A549 (cell line): ENCODE measurements at regions not wholly inside any gene's neighbourhood (a gene's known extent, or its start where the extent isn't known, plus 50 kb on each side); places are given as distances from the start of the nearest gene placed in this dataset.

Experiments used
- ATAC-seq, 2 experiments: fragments of 200-7000 bp in 1 of 2; fragments of >200 bp in 1 of 2; cut with Nextera tagmentation in 1 of 2; cut with Tn5 transposase in 1 of 2; 3 replicates each; pipeline versions ENCODE4 v1.8.0 to v1.9.1; 2018 to 2020; ENCODE audit warnings: mild to moderate bottlenecking in 1 of 2, moderate library complexity in 1 of 2
- CTCF ChIA-PET: fragments of 300-600 bp; sonication (Branson Sonifier 250); formaldehyde crosslinking; extraction: SDS; loops from one replicate; lab custom pipeline; 2021; ENCODE audit warnings: antibody characterized with exemption, inconsistent platforms; lab: Yijun Ruan, JAX
- POLR2A ChIA-PET: fragments of 350-600 bp; formaldehyde crosslinking; extraction: SDS; loops from one replicate; lab custom pipeline; 2021; ENCODE audit warnings: antibody characterized with exemption, inconsistent platforms; lab: Yijun Ruan, JAX
- DNase-seq, 2 experiments: peaks; one replicate each; pipeline versions ENCODE4 v3.0.0 to v3.0.0-alpha.2; 2011 to 2016; ENCODE audit warnings: low read depth in 1 of 2, low spot score in 1 of 2
- FAIRE-seq: peaks from 2 replicates; lab custom pipeline; 2011; peaks lifted over from hg19 to GRCh38; lab: Jason Lieb, UNC
- H3K27ac ChIP-seq, 2 experiments: fragments of >200 bp; sonication (Bioruptor Twin); formaldehyde crosslinking; 3 replicates each; pipeline ENCODE4 v1.5.1; 2016 to 2017
- H3K4me1 ChIP-seq: fragments of >200 bp; sonication (Bioruptor Twin); formaldehyde crosslinking; 3 replicates; pipeline ENCODE4 v1.6.1; 2016
- H3K4me2 ChIP-seq: fragments of >200 bp; sonication (Bioruptor Twin); formaldehyde crosslinking; 3 replicates; pipeline ENCODE4 v1.6.1; 2016
- H3K4me3 ChIP-seq: fragments of >200 bp; sonication (Bioruptor Twin); formaldehyde crosslinking; 3 replicates; pipeline ENCODE4 v1.5.1; 2016
- H3K9me3 ChIP-seq: fragments of >200 bp; sonication (Bioruptor Twin); formaldehyde crosslinking; 3 replicates; pipeline ENCODE4 v1.6.1; 2016
- CEBPB ChIP-seq, 2 experiments: fragments of >200 bp in 1 of 2; sonication (Bioruptor Twin) in 1 of 2; formaldehyde crosslinking in 1 of 2; IDR thresholded peaks; 2 replicates each; pipeline ENCODE4 v1.6.1; 2012 to 2016
- CHD2 ChIP-seq: fragments of 150-350 bp; IDR thresholded peaks from 2 replicates; pipeline ENCODE4 v1.6.1; 2014; ENCODE audit warnings: low read length; ENCODE audit not compliant: partially characterized antibody
- CHD4 ChIP-seq: fragments of 200-600 bp; sonication (generic); IDR thresholded peaks from 2 replicates; pipeline ENCODE4 v1.6.1; 2016; ENCODE audit warnings: antibody characterized with exemption, mild to moderate bottlenecking, borderline replicate concordance
- ELK1 ChIP-seq: fragments of 150-350 bp; IDR thresholded peaks from 2 replicates; pipeline ENCODE4 v1.6.1; 2014; ENCODE audit warnings: low read depth, mild to moderate bottlenecking, low read length
- EP300 ChIP-seq, 2 experiments: fragments of >200 bp; sonication (Bioruptor Twin); formaldehyde crosslinking; IDR thresholded peaks; 2 replicates in 1 of 2; 3 replicates in 1 of 2; pipeline ENCODE4 v1.6.1; 2016 to 2017
- ESRRA ChIP-seq: fragments of 150-350 bp; IDR thresholded peaks from 2 replicates; pipeline ENCODE4 v1.6.1; 2014; ENCODE audit warnings: mild to moderate bottlenecking, low read length, borderline replicate concordance
- FOSB ChIP-seq: fragments of 250-450 bp; sonication (Bioruptor Pico); IDR thresholded peaks from 2 replicates; pipeline ENCODE4 v1.5.0; 2020; ENCODE audit warnings: mild to moderate bottlenecking, moderate library complexity
- GATA3 ChIP-seq: IDR thresholded peaks from 2 replicates; pipeline ENCODE4 v1.6.1; 2012; ENCODE audit warnings: borderline replicate concordance
- HES2 ChIP-seq: fragments of >200 bp; sonication (Bioruptor Twin); formaldehyde crosslinking; IDR thresholded peaks from 2 replicates; pipeline ENCODE4 v1.6.1; 2016
- HEYL ChIP-seq: fragments of 250-450 bp; sonication (Bioruptor Pico); IDR thresholded peaks from 2 replicates; pipeline ENCODE4 v1.8.0; 2021; ENCODE audit warnings: mild to moderate bottlenecking, moderate library complexity
- HMGXB4 ChIP-seq: fragments of 250-450 bp; sonication (Bioruptor Pico); IDR thresholded peaks from 2 replicates; pipeline ENCODE4 v1.5.0; 2021; ENCODE audit warnings: mild to moderate bottlenecking, moderate library complexity, borderline replicate concordance
- HOXA7 ChIP-seq: fragments of 250-450 bp; sonication (Bioruptor Pico); IDR thresholded peaks from 2 replicates; pipeline ENCODE4 v1.5.0; 2020; ENCODE audit warnings: mild to moderate bottlenecking, moderate library complexity
- JUN ChIP-seq, 2 experiments: fragments of >200 bp; sonication (Bioruptor Twin); formaldehyde crosslinking; IDR thresholded peaks; 2 replicates in 1 of 2; 3 replicates in 1 of 2; pipeline ENCODE4 v1.6.1; 2016 to 2017
- KDM5A ChIP-seq: fragments of 200-600 bp; sonication (generic); IDR thresholded peaks from 2 replicates; pipeline ENCODE4 v1.6.1; 2016; ENCODE audit warnings: antibody characterized with exemption, mild to moderate bottlenecking
- MAFK ChIP-seq: fragments of 450-650 bp; IDR thresholded peaks from 2 replicates; pipeline ENCODE4 v1.6.1; 2014; ENCODE audit not compliant: partially characterized antibody
- MYC ChIP-seq: IDR thresholded peaks from 2 replicates; pipeline ENCODE4 v1.6.1; 2012; ENCODE audit warnings: mild to moderate bottlenecking, inconsistent platforms, low read length, improper control_type of control experiment, borderline replicate concordance
- NPAS2 ChIP-seq: fragments of 250-450 bp; sonication (Bioruptor Pico); IDR thresholded peaks from 2 replicates; pipeline ENCODE4 v1.8.0; 2022; ENCODE audit warnings: mild to moderate bottlenecking, moderate library complexity, borderline replicate concordance
- PHF8 ChIP-seq: fragments of 200-600 bp; sonication (generic); IDR thresholded peaks from 2 replicates; pipeline ENCODE4 v1.6.1; 2016; ENCODE audit warnings: low read depth, mild to moderate bottlenecking, antibody characterized with exemption, moderate library complexity, borderline replicate concordance
- RAD21 ChIP-seq, 2 experiments: fragments of >200 bp in 1 of 2; sonication (Bioruptor Twin) in 1 of 2; formaldehyde crosslinking in 1 of 2; IDR thresholded peaks in 1 of 2; conservative IDR thresholded peaks in 1 of 2; 2 replicates in 1 of 2; 3 replicates in 1 of 2; pipeline ENCODE4 v1.6.1; 2012 to 2018; ENCODE audit warnings: inconsistent platforms in 1 of 2
- RCOR1 ChIP-seq: fragments of 150-350 bp; IDR thresholded peaks from 2 replicates; pipeline ENCODE4 v1.6.1; 2014; ENCODE audit warnings: antibody characterized with exemption, low read length, low read depth
- SMC3 ChIP-seq: fragments of >200 bp; sonication (Bioruptor Twin); formaldehyde crosslinking; IDR thresholded peaks from 3 replicates; pipeline ENCODE4 v1.6.1; 2018; ENCODE audit warnings: inconsistent platforms
- SREBF2 ChIP-seq: fragments of 450-650 bp; IDR thresholded peaks from 2 replicates; pipeline ENCODE4 v1.6.1; 2014; ENCODE audit warnings: mild to moderate bottlenecking, moderate library complexity
- ZC3H11A ChIP-seq: fragments of 450-650 bp; IDR thresholded peaks from 2 replicates; pipeline ENCODE4 v1.6.1; 2014; ENCODE audit warnings: antibody characterized with exemption, mild to moderate bottlenecking
- WGBS: methylation state at CpG from one replicate; pipeline ENCODE4 v1.1.6; 2017; ENCODE audit errors: missing lambda C conversion rate; 5-methylcytosine and 5-hydroxymethylcytosine counted together

- TF ChIP-seq ELK1 (no peak), FOSB (CRISPR knock-in tag) (no peak)
Observed at GRCh38 chrX:10072786-10073568, 83.8 kb upstream of the CLCN4 start (continued).

- DNase-seq (no peak), ATAC-seq (no peak), FAIRE-seq (no peak)
- ChIA-PET CTCF (interaction anchor here (1.8 kb wide), 1 partner anchor 15 kb away, joined by 4 read pairs; no protein-coding TSS in a partner anchor), POLR2A (no interaction called here)
- H3K4me2 ChIP-seq: no peak overlapping the region
- peaks cover 6% of the 10 kb centered on the region; the same call in 2 of the 3 replicates for H3K4me1 ChIP-seq
- no peaks in the 10 kb centered on the region for H3K9me3 ChIP-seq
- no peak for TF ChIP-seq ESRRA
- TF ChIP-seq MYC: no peak
- no peak for TF ChIP-seq NPAS2 (CRISPR knock-in tag)
- no peak for TF ChIP-seq MAFK
- TF ChIP-seq HMGXB4 (CRISPR knock-in tag): no peak
- TF ChIP-seq JUN (IDR thresholded peaks at IDR 0.05): no peak
- no peak for TF ChIP-seq HES2
- no peak for TF ChIP-seq KDM5A
- no peak for TF ChIP-seq SMC3
- TF ChIP-seq ELK1: no peak
- TF ChIP-seq CEBPB (IDR thresholded peaks at IDR 0.05): no peak
- TF ChIP-seq RCOR1: no peak
- WGBS: 100% methylated on average over 1 of the region's 1 CpG
- no peak overlapping the region for H3K27ac ChIP-seq
- H3K4me3 ChIP-seq: no peak overlapping the region
Observed at GRCh38 chrX:10073671-10074070, 83.1 kb upstream of the CLCN4 start.

GRCh38 chrX:10074241-10074941, 82.4 kb upstream of the CLCN4 start:
- ChIA-PET POLR2A (no interaction called here), CTCF (interaction anchor here (1.4 kb wide), 1 partner anchor 45 kb away, joined by 3 read pairs; no protein-coding TSS in a partner anchor)
- ATAC-seq: no peak
- H3K9me3 ChIP-seq: no peaks in the 10 kb centered on the region
- TF ChIP-seq HEYL (CRISPR knock-in tag) (no peak), GATA3 (no peak), RAD21 (conservative IDR thresholded peaks at IDR 0.05 in 1 of 2, IDR thresholded peaks at IDR 0.05 in 1 of 2) (no peak), MAFK (no peak), NPAS2 (CRISPR knock-in tag) (no peak), HOXA7 (no peak), CHD4 (no peak), CHD2 (no peak), JUN (IDR thresholded peaks at IDR 0.05) (no peak), EP300 (IDR thresholded peaks at IDR 0.05) (no peak), SREBF2 (no peak), PHF8 (no peak), ZC3H11A (no peak), FOSB (CRISPR knock-in tag) (no peak)
- TF ChIP-seq, all 56 proteins: peak for 0
- peaks cover 10% of the 10 kb centered on the region for H3K4me1 ChIP-seq
- no peak overlapping the region for H3K4me2 ChIP-seq
- no peak overlapping the region for H3K4me3 ChIP-seq
- 0 out of 6 replicates have a peak overlapping the region, but pooled peaks of 1 of the 2 experiments have one; percentile 28 for H3K27ac ChIP-seq
- WGBS: 96% methylated on average over 9 of the region's 9 CpGs
- no peak for DNase-seq
- FAIRE-seq: no peak
